Epithelial cell of esophagus (primary cell): ENCODE measurements at regions not wholly inside any gene's neighbourhood (a gene's known extent, or its start where the extent isn't known, plus 50 kb on each side); places are given as distances from the start of the nearest gene placed in this dataset.

Experiments used
- DNase-seq: peaks from one replicate; pipeline ENCODE4 v3.0.0; 2010; ENCODE audit warnings: low read depth
- H3K4me3 ChIP-seq: 2 replicates; pipeline ENCODE4 v1.5.1; 2011; ENCODE audit warnings: mild to moderate bottlenecking, low read length, control low read depth
- TF ChIP-seq, protein P1 (sequence below): IDR thresholded peaks from 2 replicates; pipeline ENCODE4 v1.5.1; 2011; ENCODE audit warnings: low read depth, mild to moderate bottlenecking, low read length, control low read depth, inconsistent platforms; ENCODE audit not compliant: insufficient read depth; ENCODE audit errors: missing control alignments

GRCh38 chrX:124555036-124555595 is 208.8 kb downstream of the SH2D1A start:
- DNase-seq: peak; percentile 91
- TF ChIP-seq, protein P1, sequence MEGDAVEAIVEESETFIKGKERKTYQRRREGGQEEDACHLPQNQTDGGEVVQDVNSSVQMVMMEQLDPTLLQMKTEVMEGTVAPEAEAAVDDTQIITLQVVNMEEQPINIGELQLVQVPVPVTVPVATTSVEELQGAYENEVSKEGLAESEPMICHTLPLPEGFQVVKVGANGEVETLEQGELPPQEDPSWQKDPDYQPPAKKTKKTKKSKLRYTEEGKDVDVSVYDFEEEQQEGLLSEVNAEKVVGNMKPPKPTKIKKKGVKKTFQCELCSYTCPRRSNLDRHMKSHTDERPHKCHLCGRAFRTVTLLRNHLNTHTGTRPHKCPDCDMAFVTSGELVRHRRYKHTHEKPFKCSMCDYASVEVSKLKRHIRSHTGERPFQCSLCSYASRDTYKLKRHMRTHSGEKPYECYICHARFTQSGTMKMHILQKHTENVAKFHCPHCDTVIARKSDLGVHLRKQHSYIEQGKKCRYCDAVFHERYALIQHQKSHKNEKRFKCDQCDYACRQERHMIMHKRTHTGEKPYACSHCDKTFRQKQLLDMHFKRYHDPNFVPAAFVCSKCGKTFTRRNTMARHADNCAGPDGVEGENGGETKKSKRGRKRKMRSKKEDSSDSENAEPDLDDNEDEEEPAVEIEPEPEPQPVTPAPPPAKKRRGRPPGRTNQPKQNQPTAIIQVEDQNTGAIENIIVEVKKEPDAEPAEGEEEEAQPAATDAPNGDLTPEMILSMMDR: no peak
- no peak overlapping the region for H3K4me3 ChIP-seq

- TF ChIP-seq, protein P1: no peak
- DNase-seq: no peak
- no peak overlapping the region for H3K4me3 ChIP-seq
These were observed 211.6 kb downstream of the SH2D1A start for GRCh38 chrX:124557976-124558375.

GRCh38 chrX:124573468-124573867 is 227.1 kb downstream of the SH2D1A start:
- no peak overlapping the region for H3K4me3 ChIP-seq
- TF ChIP-seq, protein P1: no peak
- peak; percentile 57 for DNase-seq

- TF ChIP-seq, protein P1: no peak
- DNase-seq: peak; percentile 2
- H3K4me3 ChIP-seq: no peak overlapping the region
These were observed 246.4 kb downstream of the SH2D1A start for GRCh38 chrX:124592744-124593143.

- TF ChIP-seq, protein P1: peak; percentile 3
- DNase-seq: peak; percentile 53
- no peak overlapping the region for H3K4me3 ChIP-seq
These were observed 247.8 kb downstream of the SH2D1A start for GRCh38 chrX:124594017-124594651.

GRCh38 chrX:124605511-124605910 is 259.1 kb downstream of the SH2D1A start:
- no peak overlapping the region for H3K4me3 ChIP-seq

GRCh38 chrX:124606724-124607123 is 260.4 kb downstream of the SH2D1A start:
- no peak overlapping the region for H3K4me3 ChIP-seq
- TF ChIP-seq, protein P1: no peak
- no peak for DNase-seq

More at GRCh38 chrX:124605511-124605910, 259.1 kb downstream of the SH2D1A start:
- TF ChIP-seq, protein P1: no peak
- peak; percentile 27 for DNase-seq
